ENCODE measurements at regions not wholly inside any gene's neighbourhood (a gene's known extent, or its start where the extent isn't known, plus 50 kb on each side); places are given as distances from the start of the nearest gene placed in this dataset.

DNA sequence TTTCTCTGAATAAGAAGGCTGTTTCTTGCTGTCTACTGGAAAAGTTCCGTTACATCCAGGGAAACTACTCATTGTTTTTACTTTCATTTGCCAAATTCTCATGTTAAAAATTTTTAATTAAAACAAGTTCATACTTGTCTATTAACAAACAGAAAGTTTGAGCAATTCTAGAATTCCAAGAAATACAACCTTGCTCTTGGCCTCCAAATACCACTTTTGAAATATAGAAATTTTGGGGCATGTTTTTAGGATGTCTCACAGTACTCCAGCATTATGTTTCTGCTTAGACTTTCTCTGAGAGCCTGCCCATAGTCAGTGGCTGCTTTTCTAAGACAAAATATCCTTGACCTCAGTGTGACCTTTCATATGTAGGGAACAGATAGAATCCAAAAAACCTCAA, 228.7 kb upstream of the RND3 start:
- H3F3A ChIP-seq (ENCODE audit: control insufficient read depth, insufficient read depth), result no peaks in the 10 kb centered on the region
- H3K4me1 ChIP-seq (ENCODE audit: control insufficient read depth, low read length), result no peaks in the 10 kb centered on the region
- no peak overlapping the region for H3K4me2 ChIP-seq (ENCODE audit: low read length)
- TF ChIP-seq, protein P1, sequence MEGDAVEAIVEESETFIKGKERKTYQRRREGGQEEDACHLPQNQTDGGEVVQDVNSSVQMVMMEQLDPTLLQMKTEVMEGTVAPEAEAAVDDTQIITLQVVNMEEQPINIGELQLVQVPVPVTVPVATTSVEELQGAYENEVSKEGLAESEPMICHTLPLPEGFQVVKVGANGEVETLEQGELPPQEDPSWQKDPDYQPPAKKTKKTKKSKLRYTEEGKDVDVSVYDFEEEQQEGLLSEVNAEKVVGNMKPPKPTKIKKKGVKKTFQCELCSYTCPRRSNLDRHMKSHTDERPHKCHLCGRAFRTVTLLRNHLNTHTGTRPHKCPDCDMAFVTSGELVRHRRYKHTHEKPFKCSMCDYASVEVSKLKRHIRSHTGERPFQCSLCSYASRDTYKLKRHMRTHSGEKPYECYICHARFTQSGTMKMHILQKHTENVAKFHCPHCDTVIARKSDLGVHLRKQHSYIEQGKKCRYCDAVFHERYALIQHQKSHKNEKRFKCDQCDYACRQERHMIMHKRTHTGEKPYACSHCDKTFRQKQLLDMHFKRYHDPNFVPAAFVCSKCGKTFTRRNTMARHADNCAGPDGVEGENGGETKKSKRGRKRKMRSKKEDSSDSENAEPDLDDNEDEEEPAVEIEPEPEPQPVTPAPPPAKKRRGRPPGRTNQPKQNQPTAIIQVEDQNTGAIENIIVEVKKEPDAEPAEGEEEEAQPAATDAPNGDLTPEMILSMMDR (IDR thresholded peaks at IDR 0.05; ENCODE audit: low read depth, low read length, poor library complexity, severe bottlenecking), result no peak
- no peak for TF ChIP-seq EZH2phosphoT487 (IDR thresholded peaks at IDR 0.05; ENCODE audit: borderline replicate concordance, low read length)
- H3K36me3 ChIP-seq (ENCODE audit: control insufficient read depth, low read length), result no peaks in the 10 kb centered on the region
- H3K9me3 ChIP-seq (ENCODE audit: control insufficient read depth, insufficient read depth, low read length), result no peaks in the 10 kb centered on the region
- no peak overlapping the region for H3K4me3 ChIP-seq (ENCODE audit: low read length)
- no peaks in the 10 kb centered on the region for H4K20me1 ChIP-seq (ENCODE audit: control insufficient read depth, insufficient read depth, low read depth, low read length)
- H3K27ac ChIP-seq (ENCODE audit: low read depth, low read length), result no peak overlapping the region
- no peaks in the 10 kb centered on the region for H3K79me2 ChIP-seq (ENCODE audit: control insufficient read depth, low read length)
- no peaks in the 10 kb centered on the region for H3K9me2 ChIP-seq (replicated peaks; ENCODE audit: control insufficient read depth, low read length)
- no peaks in the 10 kb centered on the region for H3K27me3 ChIP-seq (ENCODE audit: control insufficient read depth, low read length)

DNA sequence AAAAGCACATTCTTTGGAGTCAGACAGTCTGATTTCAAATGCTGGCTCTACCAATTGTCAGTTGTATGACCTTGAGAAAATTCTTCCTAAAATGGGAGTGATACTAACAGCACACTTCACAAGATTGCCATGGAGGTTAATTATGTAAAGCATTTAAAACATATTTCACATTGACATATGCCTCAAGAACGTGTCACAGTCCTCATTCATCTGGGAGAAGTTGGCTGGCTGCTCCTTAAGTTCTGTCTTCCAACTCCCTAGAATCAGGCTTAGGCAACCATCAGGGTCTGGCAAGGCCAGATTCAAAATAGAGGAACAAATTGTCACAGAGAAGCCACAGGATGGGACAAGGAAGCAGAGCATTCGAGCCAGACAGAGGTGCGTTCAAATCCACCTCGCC, 228.0 kb upstream of the RND3 start:
- Histone ChIP-seq H3K4me1 (ENCODE audit: control insufficient read depth, low read length) (no peaks in the 10 kb centered on the region), H3K27me3 (ENCODE audit: control insufficient read depth, low read length) (no peaks in the 10 kb centered on the region), H3K9me3 (ENCODE audit: control insufficient read depth, insufficient read depth, low read length) (no peaks in the 10 kb centered on the region), H3K4me2 (ENCODE audit: low read length) (no peak overlapping the region), H3K9me2 (replicated peaks; ENCODE audit: control insufficient read depth, low read length) (no peaks in the 10 kb centered on the region), H4K20me1 (ENCODE audit: control insufficient read depth, insufficient read depth, low read depth, low read length) (no peaks in the 10 kb centered on the region), H3K36me3 (ENCODE audit: control insufficient read depth, low read length) (no peaks in the 10 kb centered on the region), H3F3A (ENCODE audit: control insufficient read depth, insufficient read depth) (no peaks in the 10 kb centered on the region), H3K4me3 (ENCODE audit: low read length) (no peak overlapping the region), H3K79me2 (ENCODE audit: control insufficient read depth, low read length) (no peaks in the 10 kb centered on the region), H3K27ac (ENCODE audit: low read depth, low read length) (no peak overlapping the region)
- TF ChIP-seq, protein P1 (IDR thresholded peaks at IDR 0.05; ENCODE audit: low read depth, low read length, poor library complexity, severe bottlenecking), result no peak
- no peak for TF ChIP-seq EZH2phosphoT487 (IDR thresholded peaks at IDR 0.05; ENCODE audit: borderline replicate concordance, low read length)

DNA sequence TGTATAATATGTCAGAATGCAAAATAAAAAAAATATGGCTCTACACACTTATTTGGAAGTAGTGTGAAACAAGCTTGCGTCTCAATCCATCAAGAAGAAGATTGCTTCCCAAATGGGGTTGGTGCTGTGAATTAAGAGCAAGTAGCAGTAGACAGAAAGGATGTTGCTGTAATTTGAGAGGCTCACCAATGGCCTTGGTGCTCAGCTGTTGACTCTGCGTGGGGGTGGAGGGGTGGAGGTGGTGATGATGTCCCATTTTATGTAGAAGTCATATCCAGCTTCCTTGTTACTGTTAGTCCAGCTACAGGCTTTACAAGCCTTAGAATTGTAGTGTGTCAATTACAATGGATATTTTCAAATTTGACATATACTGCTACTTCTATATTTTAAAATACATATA, 223.4 kb upstream of the RND3 start:
- Histone ChIP-seq H3K9me2 (replicated peaks; ENCODE audit: control insufficient read depth, low read length) (no peaks in the 10 kb centered on the region), H3K4me1 (ENCODE audit: control insufficient read depth, low read length) (no peaks in the 10 kb centered on the region), H3K9me3 (ENCODE audit: control insufficient read depth, insufficient read depth, low read length) (no peaks in the 10 kb centered on the region), H3K27ac (ENCODE audit: low read depth, low read length) (no peak overlapping the region), H3K27me3 (ENCODE audit: control insufficient read depth, low read length) (no peaks in the 10 kb centered on the region), H3K4me2 (ENCODE audit: low read length) (no peak overlapping the region), H4K20me1 (ENCODE audit: control insufficient read depth, insufficient read depth, low read depth, low read length) (no peaks in the 10 kb centered on the region), H3K36me3 (ENCODE audit: control insufficient read depth, low read length) (no peaks in the 10 kb centered on the region), H3F3A (ENCODE audit: control insufficient read depth, insufficient read depth) (no peaks in the 10 kb centered on the region), H3K4me3 (ENCODE audit: low read length) (no peak overlapping the region), H3K79me2 (ENCODE audit: control insufficient read depth, low read length) (no peaks in the 10 kb centered on the region)
- no peak for TF ChIP-seq EZH2phosphoT487 (IDR thresholded peaks at IDR 0.05; ENCODE audit: borderline replicate concordance, low read length)
- TF ChIP-seq, protein P1 (IDR thresholded peaks at IDR 0.05; ENCODE audit: low read depth, low read length, poor library complexity, severe bottlenecking), result no peak

DNA sequence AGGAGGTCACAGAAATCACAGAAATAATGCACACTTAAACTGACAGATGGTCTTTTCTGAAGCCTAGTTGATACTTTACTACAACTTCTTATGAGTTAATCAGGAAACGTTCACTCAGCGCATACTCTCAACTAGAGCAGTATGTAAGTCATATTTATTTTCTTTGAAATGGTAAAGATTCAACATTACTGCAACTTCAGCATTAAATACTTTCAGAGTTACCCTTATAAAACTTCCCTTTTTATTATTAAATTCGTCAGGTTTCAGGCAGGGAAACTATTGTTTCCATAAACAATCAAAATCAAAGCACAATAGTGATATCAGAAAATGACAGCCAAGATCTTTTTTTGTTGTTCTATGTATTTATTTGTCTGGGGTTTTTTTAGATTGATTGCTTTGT, 222.6 kb upstream of the RND3 start:
- H3K27me3 ChIP-seq (ENCODE audit: control insufficient read depth, low read length), result no peaks in the 10 kb centered on the region
- no peak overlapping the region for H3K4me3 ChIP-seq (ENCODE audit: low read length)
- H3K4me2 ChIP-seq (ENCODE audit: low read length), result no peak overlapping the region
- H3K9me3 ChIP-seq (ENCODE audit: control insufficient read depth, insufficient read depth, low read length), result no peaks in the 10 kb centered on the region
- no peaks in the 10 kb centered on the region for H3F3A ChIP-seq (ENCODE audit: control insufficient read depth, insufficient read depth)
- H3K36me3 ChIP-seq (ENCODE audit: control insufficient read depth, low read length), result no peaks in the 10 kb centered on the region
- no peaks in the 10 kb centered on the region for H3K4me1 ChIP-seq (ENCODE audit: control insufficient read depth, low read length)
- no peaks in the 10 kb centered on the region for H3K79me2 ChIP-seq (ENCODE audit: control insufficient read depth, low read length)
- H3K27ac ChIP-seq (ENCODE audit: low read depth, low read length), result no peak overlapping the region
- no peaks in the 10 kb centered on the region for H3K9me2 ChIP-seq (replicated peaks; ENCODE audit: control insufficient read depth, low read length)
- no peak for TF ChIP-seq EZH2phosphoT487 (IDR thresholded peaks at IDR 0.05; ENCODE audit: borderline replicate concordance, low read length)
- TF ChIP-seq, protein P1 (IDR thresholded peaks at IDR 0.05; ENCODE audit: low read depth, low read length, poor library complexity, severe bottlenecking), result no peak
- no peaks in the 10 kb centered on the region for H4K20me1 ChIP-seq (ENCODE audit: control insufficient read depth, insufficient read depth, low read depth, low read length)

Measured in DOHH2 (cell line).